NCI-H524 treated with DMSO at 0.1 percent for 48 hours (cell line): ENCODE measurements at regions not wholly inside any gene's neighbourhood (a gene's known extent, or its start where the extent isn't known, plus 50 kb on each side); places are given as distances from the start of the nearest gene placed in this dataset.

ENCODE experiments used
- DNase-seq: peaks from one replicate; lab custom pipeline; 2025; lab: John Stamatoyannopoulos, UW

DNA sequence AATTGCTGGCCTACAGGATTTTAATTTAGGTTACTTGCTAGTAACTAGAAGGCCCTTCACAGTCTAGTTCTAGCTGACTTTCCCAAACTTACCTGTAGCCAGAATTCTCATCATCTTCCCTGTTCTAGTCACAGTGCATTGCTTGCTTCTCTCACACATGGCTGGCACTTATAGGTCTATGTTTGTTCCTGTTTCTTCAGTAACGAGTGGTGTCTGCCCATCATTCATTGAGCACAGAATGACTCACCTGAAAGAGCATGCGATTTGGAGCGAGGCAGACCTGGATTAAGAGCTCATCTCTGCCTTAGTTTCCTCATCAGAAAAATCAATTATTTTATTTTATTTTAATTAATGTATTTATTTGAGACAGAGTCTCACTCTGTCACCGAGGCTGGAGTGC is 201.7 kb upstream of the ANK2 start:
- DNase-seq, result no peak

DNA sequence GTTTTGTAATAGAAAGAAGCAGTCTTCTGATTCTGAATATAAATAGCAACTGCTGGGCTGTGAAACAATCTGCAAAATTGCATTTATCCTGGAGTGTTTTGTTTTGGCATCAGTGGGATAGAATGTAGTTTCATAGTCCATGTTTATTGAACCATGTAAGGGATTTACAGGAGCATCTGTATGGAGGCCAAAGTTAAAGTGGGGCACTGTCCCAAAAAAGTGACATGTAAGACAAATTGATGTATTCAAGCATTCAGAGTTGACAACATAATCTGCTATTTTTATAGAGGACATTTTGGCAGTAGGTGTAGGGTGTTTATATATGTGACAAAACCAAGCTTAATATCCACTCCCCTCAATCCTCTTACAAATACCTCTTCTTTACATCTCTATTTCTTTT is 200.5 kb upstream of the ANK2 start:
- DNase-seq, result no peak

DNA sequence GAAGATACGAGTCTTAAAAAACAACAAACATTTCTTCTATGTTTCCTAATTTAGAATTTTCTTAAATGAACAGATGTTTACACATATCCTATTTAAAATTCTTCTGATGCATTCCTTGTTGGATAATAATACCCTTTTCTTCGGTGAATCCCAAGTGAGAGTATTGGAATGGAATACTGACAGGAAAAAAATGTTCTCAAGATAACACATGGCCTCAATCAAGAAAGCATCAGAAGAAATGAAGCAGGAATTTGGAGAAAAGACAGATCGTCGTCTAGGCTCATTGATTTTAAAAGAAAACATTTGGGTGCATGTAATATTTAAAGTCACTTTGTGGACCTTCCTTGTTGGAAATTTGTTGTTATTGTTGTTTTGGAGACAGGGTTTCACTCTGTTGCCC is 196.9 kb upstream of the ANK2 start:
- no peak for DNase-seq

DNA sequence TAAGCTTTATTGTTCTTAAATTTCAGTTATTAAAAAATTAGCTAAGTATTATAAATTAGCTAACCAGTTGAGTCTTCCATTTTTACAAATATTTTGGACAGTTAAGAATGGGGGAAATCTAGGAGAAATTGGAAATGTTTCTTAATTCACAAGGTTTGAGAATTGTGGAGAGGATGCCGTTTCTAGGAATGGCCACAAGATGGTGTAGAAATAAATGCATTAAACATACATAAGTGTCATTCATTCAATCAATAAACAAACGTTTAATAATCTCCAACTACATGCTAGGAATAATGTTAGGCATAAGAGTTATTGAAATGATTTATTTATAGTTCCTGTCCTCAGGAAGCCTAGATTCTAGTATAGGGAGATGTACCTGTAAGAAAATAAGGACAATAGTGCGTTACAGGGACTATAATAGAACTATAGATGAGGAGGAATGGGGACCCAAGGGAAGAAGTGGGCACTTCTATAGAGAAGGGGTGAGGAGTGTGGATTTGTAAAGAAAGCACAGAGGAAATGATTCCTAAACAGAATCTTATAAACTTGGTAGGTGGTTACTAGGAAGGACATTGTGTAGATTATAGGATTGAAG is 195.7 kb upstream of the ANK2 start:
- DNase-seq, result no peak

DNA sequence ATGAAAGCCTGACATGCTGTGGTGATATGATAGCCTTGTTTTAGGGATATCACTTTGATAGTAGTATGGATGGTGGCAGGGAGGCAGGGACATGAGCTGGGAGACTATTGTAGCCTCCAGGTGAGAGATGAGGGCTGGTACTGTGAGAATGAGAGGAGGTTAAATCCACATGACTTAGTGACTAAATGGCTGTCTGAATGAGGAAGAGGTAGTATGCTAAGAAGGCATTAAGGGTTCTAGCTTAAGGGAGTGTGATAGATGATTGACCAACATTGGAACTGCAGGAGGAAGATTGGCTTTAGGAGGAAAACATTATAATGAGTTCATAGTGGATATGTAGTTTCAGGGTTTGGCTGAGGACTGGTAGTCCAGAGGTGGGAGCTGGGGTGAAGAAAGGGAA is 195.0 kb upstream of the ANK2 start:
- DNase-seq, result no peak

DNA sequence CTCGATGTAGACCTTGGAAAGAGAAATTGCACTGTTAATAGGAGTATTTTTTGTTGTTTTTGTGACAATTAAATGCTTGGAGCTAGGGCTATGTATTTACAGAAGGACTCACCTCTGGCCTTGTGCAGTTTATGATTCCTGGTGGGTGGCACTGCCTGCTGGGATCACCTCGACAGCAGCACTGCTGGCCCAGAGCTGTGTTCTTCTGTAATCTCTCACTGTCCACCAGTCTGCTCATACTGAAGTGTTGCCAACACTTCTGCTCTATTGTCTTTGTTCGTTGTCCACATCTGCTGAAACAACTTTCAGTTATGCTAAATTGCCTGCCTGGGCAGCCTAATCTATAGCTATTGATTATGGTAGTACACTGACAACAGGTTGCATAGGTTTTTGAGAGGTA is 194.4 kb upstream of the ANK2 start:
- DNase-seq, result no peak

DNA sequence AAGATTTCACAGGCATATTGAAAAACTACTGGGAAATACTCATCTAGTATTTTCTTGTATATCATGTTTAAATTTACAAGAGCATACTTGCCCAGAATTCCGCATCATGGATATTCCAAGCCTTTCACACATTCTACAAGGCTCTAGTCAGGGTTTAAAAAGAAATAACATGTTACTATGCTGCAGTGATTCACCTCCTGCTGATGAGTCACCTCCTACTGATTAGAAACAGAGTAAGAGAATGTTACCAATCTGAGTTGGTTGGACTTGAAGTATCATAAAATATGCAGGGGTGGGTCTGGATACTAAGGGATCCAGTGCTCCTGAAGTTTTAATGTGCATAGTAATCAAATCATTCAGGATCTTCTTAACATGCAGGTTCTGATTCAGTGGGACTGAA is 192.0 kb upstream of the ANK2 start:
- no peak for DNase-seq

DNA sequence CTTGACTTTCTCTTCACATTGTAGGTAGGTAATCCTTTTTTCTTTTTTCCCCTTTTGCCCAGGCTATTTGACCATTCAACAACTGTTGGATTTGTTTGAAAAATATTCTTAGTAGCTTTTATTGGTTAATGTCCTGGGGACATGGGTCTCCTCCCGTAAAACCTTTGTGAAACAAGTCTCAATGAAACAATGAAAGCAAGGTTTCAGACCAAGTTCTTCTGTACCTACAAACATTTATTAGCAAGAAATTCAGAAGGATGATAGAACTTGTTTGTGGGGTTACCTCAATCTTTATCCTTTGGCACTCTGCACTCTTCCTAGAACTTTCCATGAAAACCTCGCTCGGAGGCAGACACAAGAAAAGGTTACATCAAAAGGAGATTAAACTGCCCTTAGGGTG is 190.7 kb upstream of the ANK2 start:
- DNase-seq, result no peak

DNA sequence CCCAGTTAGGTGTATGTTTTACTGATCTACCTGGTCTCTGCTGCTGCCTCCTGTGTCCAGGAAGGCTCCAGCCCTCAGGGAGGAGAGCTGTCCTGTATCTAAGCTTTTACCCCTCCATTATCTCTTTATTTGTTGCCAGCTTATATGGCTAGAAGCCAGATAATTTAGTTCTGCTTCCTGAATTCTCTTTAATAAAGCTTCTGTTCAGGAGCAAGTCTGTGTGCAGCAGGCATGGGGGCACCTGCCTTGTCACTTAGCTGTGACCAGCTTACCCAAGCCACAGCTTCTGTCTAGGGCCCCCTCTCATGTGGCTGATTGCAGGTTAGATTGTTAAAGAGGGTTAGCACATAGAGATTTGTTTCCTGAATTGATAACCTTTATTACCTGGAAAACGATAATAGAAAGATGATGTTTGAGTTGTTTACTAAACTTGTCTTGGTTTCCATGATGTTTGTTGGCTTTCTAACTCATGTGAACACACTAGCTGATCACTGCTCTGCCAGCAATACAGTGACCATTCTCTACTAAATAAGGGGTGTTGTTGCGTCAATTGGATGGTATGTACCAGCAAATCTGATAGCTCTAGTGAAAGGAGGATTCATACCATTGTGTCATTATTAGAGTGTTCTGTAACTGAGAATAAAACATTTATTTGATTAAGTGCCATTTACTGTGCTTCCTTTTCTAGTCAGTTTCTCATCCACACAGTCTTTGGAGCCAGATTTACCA is 189.8 kb upstream of the ANK2 start:
- no peak for DNase-seq

DNA sequence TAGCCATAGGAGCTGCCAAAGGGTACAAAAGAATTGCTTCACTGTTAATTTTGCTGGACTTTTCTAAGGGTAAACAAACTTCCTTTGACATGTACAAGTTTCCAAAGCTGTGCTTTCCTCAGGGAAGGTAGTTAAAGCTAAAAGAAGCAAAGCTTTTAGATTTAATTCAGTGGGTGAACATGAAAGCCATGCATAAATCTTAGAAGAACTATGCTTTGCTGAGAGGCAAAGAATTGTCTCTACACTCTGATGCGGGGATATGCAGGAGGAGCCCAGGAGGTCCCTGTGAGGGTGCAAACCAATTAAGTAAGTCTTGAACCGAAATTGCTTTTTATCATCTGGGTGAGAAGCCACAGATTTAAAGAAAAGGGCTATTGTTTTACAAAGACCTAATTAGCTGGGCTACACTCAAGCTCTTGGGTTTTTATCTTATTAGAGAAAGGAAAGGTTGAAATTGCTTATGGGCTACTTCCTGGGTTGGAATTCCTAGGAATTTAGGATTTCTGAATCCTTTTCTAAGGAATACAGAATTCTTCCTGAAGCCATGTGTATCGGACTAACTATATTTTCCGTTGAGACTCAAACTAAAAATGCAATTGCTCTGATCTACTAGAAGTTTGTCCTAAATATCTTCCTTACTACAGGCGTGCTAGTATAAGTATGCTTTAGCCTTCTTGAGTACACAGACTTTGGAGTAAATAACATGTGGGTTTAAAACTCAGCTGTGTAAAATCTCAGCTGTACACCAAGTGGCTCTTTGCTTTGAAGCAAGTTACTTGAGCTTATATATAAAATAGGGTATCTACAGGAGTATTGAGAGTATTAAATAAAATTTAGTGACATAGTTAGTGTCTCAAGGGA is 188.4 kb upstream of the ANK2 start:
- no peak for DNase-seq

DNA sequence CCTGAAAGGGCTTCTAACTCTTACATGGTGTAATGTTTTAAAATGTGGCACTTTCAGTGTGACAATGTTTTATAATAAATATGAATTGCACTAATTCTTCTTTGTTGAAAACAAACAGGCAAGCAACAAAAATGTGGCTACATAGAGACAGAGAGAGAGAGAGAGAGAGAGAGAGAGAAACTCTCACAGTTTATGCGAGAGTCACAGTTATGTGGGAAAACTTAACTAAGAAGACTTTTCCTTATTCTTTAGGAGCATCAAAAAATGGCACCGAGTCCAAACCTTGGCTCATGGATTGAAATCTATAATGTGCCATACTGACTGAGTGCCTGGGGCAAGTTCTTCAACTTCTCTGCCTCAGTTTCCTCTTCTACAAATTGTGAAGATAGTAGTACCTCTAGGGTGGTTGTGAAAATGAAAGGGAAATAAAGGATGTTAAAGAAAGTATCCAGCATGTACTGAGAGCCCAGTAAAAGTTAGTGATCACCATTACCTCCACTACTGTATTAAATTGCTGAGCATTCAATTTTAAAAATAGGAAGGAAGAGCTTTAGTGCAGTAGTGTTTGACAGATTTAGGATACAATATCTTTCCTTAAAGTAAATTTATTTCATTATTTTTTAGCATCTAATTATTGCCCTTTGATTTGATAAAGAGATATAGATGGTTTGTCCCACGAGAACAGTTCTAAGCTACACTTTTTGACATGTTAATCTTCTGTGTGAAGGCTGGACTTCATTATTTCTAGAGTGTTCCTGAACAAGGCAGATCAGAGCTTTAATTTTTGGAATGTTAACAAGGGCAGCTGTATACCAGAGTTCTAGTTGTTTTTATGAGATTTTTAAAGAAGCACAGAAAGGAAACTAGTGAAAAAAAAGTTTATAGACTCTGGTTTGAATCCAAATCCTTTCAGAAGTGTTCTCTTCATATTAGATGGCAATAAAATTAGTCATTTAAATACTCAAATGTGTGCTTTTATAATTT is 187.5 kb upstream of the ANK2 start:
- DNase-seq, result no peak

DNA sequence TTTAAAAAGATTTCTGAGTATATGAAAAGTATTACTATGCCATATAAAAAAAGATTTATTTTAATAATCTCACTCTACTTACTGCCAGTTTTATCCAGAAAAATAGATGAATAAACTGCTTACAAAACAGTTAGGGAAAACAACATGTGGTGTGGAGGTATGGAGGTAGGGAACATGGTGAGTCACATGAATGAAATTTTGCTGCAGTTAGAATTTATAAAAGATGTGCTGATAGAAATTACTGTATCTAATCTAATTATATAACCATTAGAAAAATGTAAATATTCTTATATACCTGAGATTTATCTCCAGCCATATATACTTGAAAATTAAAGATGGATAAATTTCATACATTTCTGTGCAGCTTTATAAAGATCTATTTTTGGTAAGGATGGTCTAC is 184.0 kb upstream of the ANK2 start:
- DNase-seq, result no peak

DNA sequence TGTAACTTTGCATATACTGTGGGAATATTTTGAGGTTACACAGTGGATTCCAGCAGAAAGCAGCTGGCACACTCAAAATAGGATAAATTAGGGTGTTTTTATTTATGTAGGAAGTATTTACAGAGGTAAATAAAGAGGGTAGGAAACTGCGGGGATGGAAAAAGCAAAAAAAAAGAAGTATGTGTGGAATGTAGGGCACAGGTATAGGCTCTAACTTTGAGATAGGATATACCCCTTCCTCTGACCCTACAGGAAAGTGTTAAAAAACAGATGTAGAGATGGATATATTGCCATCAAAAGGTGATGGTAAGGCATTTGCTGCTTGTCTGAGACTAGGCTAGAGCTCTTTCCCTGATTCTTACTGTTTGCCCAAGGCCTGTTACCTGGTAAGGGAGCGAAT is 173.1 kb upstream of the ANK2 start:
- no peak for DNase-seq

DNA sequence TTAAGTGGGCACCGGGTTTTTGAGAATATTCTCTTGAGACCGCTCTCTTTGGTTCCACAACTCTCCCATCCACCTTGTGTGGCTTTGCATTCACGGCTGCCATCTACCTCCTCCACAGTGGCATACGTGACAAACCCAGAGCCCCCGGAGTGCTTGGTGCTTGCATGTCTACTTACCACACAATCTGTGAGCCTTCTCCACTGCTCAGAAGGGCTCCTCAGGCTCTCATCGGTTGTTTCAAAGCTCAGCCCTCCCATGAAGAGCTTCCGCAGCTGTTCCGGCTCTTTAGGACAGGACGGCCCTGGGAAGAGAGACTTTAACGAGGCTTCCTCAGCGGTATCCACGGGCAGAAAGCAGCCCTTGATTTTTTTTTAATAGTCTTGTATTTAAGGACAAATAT is 167.6 kb upstream of the ANK2 start:
- peak; percentile 57 for DNase-seq

DNA sequence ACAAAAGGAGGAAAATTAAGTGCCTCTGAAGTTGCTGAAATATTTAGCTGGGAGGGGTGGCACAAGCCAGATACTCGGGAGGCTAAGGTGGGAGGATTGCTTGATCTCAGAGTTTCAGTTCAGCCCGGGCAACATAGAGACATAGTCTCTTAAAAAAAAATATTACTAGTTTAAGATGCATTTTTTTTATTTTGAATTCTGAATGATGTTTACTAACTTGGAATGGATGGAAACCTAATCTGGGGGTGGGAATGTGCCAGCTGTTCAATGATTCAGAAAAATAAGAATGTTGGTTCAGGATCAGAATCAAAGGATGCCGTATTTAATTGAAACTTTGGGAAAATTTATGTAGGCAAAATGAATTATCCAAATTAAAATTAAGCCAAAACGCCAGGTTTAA is 167.2 kb upstream of the ANK2 start:
- no peak for DNase-seq

DNA sequence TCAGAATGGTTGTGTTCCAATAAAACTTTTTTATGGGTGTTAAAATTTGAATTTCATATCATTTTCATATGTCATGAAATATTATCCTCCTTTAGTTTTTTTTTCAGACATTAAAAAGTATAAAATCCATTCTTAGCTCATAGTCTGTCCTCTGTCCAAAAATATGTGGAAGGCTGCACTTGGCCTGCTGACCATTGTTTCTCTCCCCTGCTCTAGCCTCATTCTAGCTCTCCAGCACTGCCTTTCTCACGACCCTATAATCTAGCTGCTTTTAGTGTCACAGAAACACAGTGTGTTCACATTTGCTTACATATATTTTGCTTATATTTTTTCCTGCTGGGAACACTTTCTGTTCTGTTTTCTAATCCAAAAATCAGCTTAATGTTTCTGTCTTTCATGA is 165.0 kb upstream of the ANK2 start:
- DNase-seq, result no peak

DNA sequence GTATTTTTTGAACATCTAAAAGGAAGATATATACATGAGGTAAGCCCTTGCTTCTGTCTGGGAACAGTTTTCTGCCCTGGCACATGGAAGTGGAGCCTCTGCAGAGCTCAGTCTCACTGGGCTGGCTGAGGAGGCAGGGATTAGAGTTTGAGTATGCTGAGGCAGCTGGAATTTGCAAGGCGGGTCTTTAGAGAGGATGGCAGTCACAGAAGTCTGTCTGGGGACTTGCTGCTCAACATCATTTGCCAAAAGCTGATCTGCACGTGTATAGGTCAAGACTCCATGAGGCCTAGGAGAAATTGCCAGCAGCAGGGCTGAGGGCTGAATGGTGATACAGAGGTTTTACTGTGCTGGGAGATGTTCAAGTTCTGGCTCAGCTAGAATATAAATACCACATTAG is 163.6 kb upstream of the ANK2 start:
- DNase-seq, result peak; percentile 64

DNA sequence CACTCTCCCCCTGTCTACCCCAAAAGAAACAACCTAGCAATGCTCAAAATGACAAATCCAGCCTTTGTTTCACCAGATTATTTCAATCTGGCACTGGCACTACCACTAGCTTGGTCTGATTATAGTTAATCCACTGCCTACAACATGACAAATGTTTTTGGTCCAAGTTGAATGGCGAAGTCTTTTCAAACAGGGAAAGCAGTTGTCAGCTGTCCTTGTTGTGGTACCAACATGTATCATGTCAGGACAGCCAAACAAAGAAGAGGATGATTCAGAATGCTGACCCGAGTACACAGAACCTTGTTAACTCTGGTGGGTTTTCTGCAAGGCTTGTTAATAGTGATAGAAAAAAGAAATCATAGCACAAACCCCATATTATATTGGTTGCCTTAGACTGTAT is 160.8 kb upstream of the ANK2 start:
- DNase-seq, result no peak

DNA sequence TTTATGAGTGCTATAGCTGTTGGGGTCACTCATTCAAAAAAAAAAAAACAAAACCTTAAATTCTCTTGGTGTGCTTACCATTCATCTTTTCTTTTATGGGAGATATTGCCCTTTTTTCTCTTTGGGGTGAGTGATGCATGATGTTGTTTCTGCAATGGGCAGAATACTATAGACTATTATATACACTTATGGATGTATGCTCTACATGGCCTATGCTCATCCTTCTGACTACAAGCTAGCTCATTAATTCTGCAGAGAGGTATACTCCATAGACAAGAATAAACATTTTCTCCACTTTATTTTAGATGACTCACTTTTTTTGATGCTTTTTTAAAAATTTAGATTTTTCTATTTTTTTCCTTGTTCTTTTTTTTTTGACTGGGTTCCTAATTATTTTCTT is 160.3 kb upstream of the ANK2 start:
- DNase-seq, result no peak

DNA sequence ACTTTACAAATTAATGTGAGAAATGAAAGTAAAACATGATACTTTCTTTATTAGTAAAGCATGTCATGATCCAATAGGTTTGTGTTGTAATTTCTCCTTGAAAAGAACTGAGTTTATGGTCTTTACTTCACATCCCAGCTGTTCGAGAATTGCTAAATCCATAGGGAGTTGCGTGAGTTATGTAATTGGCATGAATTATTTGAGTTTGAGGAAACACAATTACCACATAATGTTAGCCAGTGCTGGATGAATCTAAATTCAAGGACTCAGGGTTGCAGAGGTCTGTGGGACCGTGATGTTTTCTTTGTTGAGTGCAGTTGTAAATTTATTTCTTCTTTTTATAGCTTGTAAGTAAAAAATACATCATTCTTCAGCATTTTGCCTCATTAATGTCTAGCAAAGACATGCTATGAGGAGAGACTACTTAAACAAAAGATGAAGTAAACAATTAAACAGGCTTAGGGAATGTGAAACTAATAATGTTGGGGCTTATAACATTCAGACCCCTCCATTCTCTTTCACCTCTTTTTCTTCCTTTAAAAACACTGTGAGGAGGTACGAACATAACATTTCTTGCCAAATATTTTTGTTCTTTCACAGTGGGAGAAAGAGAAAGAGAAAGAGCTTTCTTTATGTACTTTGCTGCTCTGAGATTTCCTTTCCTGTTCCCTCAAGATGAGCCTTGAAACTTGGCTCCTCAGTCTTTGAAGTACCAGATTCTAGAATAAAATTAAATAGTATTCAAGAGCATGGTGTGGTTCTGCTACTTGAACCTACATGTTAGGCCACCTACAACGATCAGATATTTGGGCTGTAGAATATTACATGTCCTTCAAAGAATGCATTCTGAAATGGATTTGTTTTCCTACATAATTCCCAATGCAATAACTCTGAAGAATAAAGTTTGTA is 159.6 kb upstream of the ANK2 start:
- DNase-seq, result no peak

DNA sequence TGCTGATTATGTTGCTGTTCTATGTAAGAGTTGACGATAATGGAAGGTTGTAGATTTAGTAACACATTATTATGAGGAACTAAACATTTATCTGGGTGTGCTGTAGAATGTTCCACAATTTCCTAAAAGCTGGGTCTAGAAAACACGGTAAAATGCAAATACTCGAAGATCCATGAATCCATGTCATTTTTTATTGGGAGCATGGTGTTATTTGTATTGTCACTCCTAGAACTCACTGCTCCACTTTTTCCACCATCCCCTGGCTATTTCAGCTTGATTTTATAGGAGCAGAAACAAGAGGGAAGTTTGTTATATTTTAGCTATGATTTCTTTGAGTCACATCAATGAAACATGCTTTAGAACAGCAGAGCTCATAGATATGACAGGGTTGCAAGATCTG is 155.0 kb upstream of the ANK2 start:
- no peak for DNase-seq
